ENCODE measurements at regions not wholly inside any gene's neighbourhood (a gene's known extent, or its start where the extent isn't known, plus 50 kb on each side); places are given as distances from the start of the nearest gene placed in this dataset.
"Not testable (repeated sequence)": the region's sequence is repeated elsewhere in the genome, so short reads cannot be mapped to it uniquely, and the experiment has no call there.

DNA sequence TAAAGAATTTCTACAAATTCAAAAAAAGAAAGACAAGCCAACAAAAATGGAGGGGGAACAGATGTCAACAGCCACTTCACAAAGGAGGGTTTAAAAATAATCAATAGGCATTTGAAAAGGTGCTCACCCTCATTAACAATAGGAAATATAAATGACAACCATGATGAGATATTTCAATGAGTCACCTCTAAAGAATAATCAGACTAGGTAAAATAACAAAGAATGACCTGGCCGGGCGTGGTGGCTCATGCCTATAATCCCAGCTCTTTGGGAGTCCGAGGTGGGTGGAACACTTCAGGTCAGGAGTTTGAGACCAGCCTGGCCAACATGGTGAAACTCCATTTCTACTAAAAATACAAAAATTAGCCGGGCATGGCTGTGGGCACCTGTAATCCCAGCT is 133.6 kb downstream of the KCNE4 start:
- ATAC-seq, result no peak
- H3K36me3 ChIP-seq, result no peaks in the 10 kb centered on the region
- no peak overlapping the region for H3K27ac ChIP-seq
- WGBS, 2 donors (ENCODE audit: low coverage in 1 of 2), result 90% methylated on average over 2 of the region's 4 CpGs; no CpG with 5 or more reads in 1 of the 2 donors
- no peaks in the 10 kb centered on the region for H3K9me3 ChIP-seq
- H3K4me1 ChIP-seq, result no peaks in the 10 kb centered on the region
- H3K4me3 ChIP-seq, result no peak overlapping the region
- no peaks in the 10 kb centered on the region for H3K27me3 ChIP-seq
- TF ChIP-seq POLR2A (IDR thresholded peaks at IDR 0.05) (no peak), EP300 (IDR thresholded peaks at IDR 0.05) (no peak), POLR2AphosphoS5 (IDR thresholded peaks at IDR 0.05) (no peak)
- TF ChIP-seq, protein P1, sequence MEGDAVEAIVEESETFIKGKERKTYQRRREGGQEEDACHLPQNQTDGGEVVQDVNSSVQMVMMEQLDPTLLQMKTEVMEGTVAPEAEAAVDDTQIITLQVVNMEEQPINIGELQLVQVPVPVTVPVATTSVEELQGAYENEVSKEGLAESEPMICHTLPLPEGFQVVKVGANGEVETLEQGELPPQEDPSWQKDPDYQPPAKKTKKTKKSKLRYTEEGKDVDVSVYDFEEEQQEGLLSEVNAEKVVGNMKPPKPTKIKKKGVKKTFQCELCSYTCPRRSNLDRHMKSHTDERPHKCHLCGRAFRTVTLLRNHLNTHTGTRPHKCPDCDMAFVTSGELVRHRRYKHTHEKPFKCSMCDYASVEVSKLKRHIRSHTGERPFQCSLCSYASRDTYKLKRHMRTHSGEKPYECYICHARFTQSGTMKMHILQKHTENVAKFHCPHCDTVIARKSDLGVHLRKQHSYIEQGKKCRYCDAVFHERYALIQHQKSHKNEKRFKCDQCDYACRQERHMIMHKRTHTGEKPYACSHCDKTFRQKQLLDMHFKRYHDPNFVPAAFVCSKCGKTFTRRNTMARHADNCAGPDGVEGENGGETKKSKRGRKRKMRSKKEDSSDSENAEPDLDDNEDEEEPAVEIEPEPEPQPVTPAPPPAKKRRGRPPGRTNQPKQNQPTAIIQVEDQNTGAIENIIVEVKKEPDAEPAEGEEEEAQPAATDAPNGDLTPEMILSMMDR (IDR thresholded peaks at IDR 0.05), result no peak

DNA sequence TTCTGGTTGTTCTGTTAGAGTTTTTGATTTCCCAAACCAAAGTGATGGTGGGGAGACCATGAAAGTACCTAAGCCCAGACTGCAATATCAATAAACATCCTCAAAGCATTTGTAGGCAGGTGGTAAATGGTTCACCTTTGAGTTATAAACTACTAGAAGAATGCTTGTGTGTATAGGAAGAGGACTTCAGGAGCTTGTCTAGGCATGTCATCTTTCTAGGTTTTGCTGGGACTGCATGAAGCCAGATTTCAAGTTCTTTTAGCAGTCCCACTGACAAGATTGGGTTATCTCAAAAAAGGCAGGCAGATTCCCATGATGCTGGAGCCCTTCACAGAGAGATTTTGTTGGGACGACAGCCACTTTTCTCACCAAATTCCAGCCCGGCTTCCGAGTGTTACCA is 135.3 kb downstream of the KCNE4 start:
- no peak overlapping the region for H3K27ac ChIP-seq
- no peak for ATAC-seq
- H3K9me3 ChIP-seq, result no peaks in the 10 kb centered on the region
- H3K27me3 ChIP-seq, result no peaks in the 10 kb centered on the region
- no peaks in the 10 kb centered on the region for H3K4me1 ChIP-seq
- 84% methylated on average over 3 of the region's 3 CpGs; no CpG with 5 or more reads in 1 of the 2 donors for WGBS, 2 donors (ENCODE audit: low coverage in 1 of 2)
- H3K36me3 ChIP-seq, result no peaks in the 10 kb centered on the region
- H3K4me3 ChIP-seq, result no peak overlapping the region
- TF ChIP-seq EP300 (IDR thresholded peaks at IDR 0.05), result no peak
- TF ChIP-seq POLR2A (IDR thresholded peaks at IDR 0.05), result no peak
- TF ChIP-seq, protein P1 (IDR thresholded peaks at IDR 0.05), result no peak
- TF ChIP-seq POLR2AphosphoS5 (IDR thresholded peaks at IDR 0.05), result no peak

DNA sequence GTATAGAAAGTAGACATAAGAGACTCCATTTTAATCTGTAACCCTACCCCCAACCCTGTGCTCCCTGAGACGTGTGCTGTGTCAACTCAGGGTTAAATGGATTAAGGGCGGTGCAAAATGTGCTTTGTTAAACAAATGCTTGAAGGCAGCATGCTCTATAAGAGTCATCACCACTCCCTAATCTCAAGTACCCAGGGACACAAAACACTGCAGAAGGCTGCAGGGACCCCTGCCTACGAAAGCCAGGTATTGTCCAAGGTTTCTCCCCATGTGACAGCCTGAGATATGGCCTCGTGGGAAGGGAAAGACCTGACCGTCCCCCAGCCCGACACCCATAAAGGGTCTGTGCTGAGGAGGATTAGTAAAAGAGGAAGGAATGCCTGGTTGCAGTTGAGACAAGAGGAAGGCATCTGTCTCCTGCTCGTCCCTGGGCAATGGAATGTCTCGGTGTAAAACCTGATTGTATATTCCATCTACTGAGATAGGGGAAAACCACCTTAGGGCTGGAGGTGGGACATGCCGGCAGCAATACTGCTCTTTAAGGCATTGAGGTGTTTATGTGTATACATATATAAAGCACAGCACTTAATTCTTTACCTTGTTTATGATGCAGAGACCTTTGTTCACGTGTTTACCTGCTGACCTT is 138.7 kb downstream of the KCNE4 start:
- H3K27me3 ChIP-seq, H3K4me3 ChIP-seq, H3K4me1 ChIP-seq, H3K9me3 ChIP-seq, H3K27ac ChIP-seq, ATAC-seq, H3K36me3 ChIP-seq: not testable (repeated sequence)
- 78 to 97% methylated on average over 3 to 10 of the region's 10 CpGs for WGBS, 2 donors (ENCODE audit: low coverage in 1 of 2)

DNA sequence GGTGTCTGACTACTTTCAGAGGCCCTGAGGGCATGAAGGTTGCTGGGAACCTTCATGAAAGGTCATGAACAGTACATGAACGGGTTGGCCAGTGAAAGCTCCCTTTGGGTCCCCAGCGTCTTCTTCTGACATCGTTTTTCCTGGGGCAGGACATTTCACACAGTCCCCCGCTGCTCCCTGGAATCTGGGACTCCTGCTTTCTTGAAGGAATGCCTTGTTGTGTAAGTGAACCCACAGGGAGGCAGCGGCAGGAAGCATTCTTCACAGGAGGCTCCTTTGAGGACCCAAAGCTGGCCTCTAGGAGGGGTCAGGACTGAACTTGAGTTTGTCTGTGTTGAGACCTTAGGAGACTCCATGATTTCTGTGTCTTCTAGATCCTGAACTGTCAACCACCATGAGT is 144.3 kb downstream of the KCNE4 start:
- Histone ChIP-seq H3K36me3 (no peaks in the 10 kb centered on the region), H3K27ac (no peak overlapping the region), H3K27me3 (no peaks in the 10 kb centered on the region), H3K4me1 (no peaks in the 10 kb centered on the region), H3K4me3 (no peak overlapping the region), H3K9me3 (no peaks in the 10 kb centered on the region)
- no peak for TF ChIP-seq EP300 (IDR thresholded peaks at IDR 0.05)
- TF ChIP-seq POLR2AphosphoS5 (IDR thresholded peaks at IDR 0.05), result no peak
- no peak for TF ChIP-seq POLR2A (IDR thresholded peaks at IDR 0.05)
- TF ChIP-seq, protein P1 (IDR thresholded peaks at IDR 0.05), result no peak
- 94% methylated on average over 5 of the region's 5 CpGs; no CpG with 5 or more reads in 1 of the 2 donors for WGBS, 2 donors (ENCODE audit: low coverage in 1 of 2)
- ATAC-seq, result no peak

DNA sequence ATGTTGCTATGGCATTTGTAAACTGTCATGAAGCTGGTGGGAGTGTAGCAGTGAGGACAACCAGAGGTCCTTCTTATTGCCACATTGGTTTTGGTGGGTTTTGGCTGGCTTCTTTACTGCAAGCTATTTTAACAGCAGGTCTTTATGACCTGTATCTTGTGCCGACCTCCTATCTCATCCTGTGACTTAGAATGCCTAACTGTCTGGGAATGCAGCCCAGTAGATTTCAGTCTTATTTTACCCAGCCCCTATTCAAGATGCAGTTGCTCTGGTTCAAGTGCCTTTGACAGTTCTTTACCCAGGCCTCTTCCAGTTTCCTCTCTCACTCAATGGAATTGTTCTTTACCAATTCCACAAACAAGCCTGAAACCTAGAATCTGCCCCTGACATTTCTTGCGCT is 145.1 kb downstream of the KCNE4 start:
- WGBS, 2 donors (ENCODE audit: low coverage in 1 of 2), result 88 to 94% methylated on average over 2 of the region's 2 CpGs
- no peak overlapping the region for H3K4me3 ChIP-seq
- TF ChIP-seq POLR2AphosphoS5 (IDR thresholded peaks at IDR 0.05) (no peak), EP300 (IDR thresholded peaks at IDR 0.05) (no peak), POLR2A (IDR thresholded peaks at IDR 0.05) (no peak)
- TF ChIP-seq, protein P1 (IDR thresholded peaks at IDR 0.05), result no peak
- H3K4me1 ChIP-seq, result no peaks in the 10 kb centered on the region
- no peaks in the 10 kb centered on the region for H3K27me3 ChIP-seq
- no peak overlapping the region for H3K27ac ChIP-seq
- H3K36me3 ChIP-seq, result no peaks in the 10 kb centered on the region
- ATAC-seq, result no peak
- H3K9me3 ChIP-seq, result no peaks in the 10 kb centered on the region
